Suprapubic skin (tissue), 4 donors: ENCODE measurements at regions not wholly inside any gene's neighbourhood (a gene's known extent, or its start where the extent isn't known, plus 50 kb on each side); places are given as distances from the start of the nearest gene placed in this dataset.

Experiments used
- DNase-seq, 2 donors: peaks; one replicate each; pipeline ENCODE4 v3.0.0-alpha.2; 2019; ENCODE audit warnings: low spot score in 2 of 2
- H3K27ac ChIP-seq: fragments of 200-600 bp; sonication (generic); one replicate; pipeline ENCODE4 v1.5.1; 2019
- H3K27me3 ChIP-seq: fragments of 200-600 bp; sonication (generic); one replicate; pipeline ENCODE4 v1.5.1; 2019
- H3K36me3 ChIP-seq: fragments of 200-600 bp; sonication (generic); one replicate; pipeline ENCODE4 v1.5.1; 2019
- H3K4me1 ChIP-seq: fragments of 200-600 bp; sonication (generic); one replicate; pipeline ENCODE4 v1.5.1; 2019
- H3K4me3 ChIP-seq: fragments of 200-600 bp; sonication (generic); one replicate; pipeline ENCODE4 v1.5.1; 2019; ENCODE audit warnings: mild to moderate bottlenecking
- H3K9me3 ChIP-seq: fragments of 200-600 bp; sonication (generic); one replicate; pipeline ENCODE4 v1.5.1; 2019
- EP300 ChIP-seq: sonication (generic); formaldehyde crosslinking; IDR thresholded peaks from one replicate; pipeline ENCODE4 v1.6.1; 2017; ENCODE audit warnings: antibody characterized with exemption
- POLR2A ChIP-seq, 2 donors: fragments of 450-650 bp; IDR thresholded peaks; one replicate each; pipeline ENCODE4 v1.6.1; 2017; ENCODE audit warnings: antibody characterized with exemption in 2 of 2, mild to moderate bottlenecking in 2 of 2, moderate library complexity in 2 of 2
- POLR2AphosphoS5 ChIP-seq, 3 donors: sonication (generic); formaldehyde crosslinking; IDR thresholded peaks; one replicate each; pipeline ENCODE4 v1.6.1; 2017; ENCODE audit warnings: antibody characterized with exemption in 3 of 3
- WGBS: methylation state at CpG from one replicate; pipeline ENCODE4 v1.1.5; 2018; 5-methylcytosine and 5-hydroxymethylcytosine counted together
- TF ChIP-seq, protein P1 (sequence below), 2 donors: fragments of 200-600 bp in 1 of 2; fragments of 450-650 bp in 1 of 2; sonication (generic) in 1 of 2; IDR thresholded peaks; one replicate each; pipeline ENCODE4 v1.5.1; 2016 to 2019; ENCODE audit warnings: antibody characterized with exemption in 2 of 2, mild to moderate bottlenecking in 1 of 2, moderate library complexity in 1 of 2

DNA sequence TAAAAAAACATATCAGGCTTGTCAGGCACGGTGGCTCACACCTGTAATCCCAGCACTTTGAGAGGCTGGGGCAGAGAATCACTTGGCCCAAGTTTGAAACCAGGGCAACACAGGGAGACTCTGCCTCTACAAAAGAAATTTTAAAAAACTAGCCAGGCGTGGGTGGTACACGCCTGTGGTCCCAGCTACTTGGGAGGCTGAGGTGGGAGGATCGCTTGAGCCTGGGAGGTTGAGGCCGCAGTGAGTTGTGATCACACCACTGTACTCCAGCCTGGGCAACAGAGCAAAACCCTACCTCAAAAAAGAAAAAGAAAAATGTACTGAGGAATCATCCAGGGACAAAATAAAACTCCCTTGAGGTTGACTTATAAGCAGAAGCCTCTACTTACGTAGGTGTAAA is 149.9 kb upstream of the KLF14 start:
- Histone ChIP-seq H3K4me1 (peaks cover 62% of the 10 kb centered on the region), H3K27ac (peak overlapping the region; percentile 41), H3K27me3 (no peaks in the 10 kb centered on the region), H3K9me3 (no peaks in the 10 kb centered on the region), H3K36me3 (peaks cover 55% of the 10 kb centered on the region), H3K4me3 (no peak overlapping the region)
- no peak for DNase-seq
- TF ChIP-seq POLR2AphosphoS5 (IDR thresholded peaks at IDR 0.05): no peak
- 88% methylated on average over 6 of the region's 6 CpGs for WGBS

DNA sequence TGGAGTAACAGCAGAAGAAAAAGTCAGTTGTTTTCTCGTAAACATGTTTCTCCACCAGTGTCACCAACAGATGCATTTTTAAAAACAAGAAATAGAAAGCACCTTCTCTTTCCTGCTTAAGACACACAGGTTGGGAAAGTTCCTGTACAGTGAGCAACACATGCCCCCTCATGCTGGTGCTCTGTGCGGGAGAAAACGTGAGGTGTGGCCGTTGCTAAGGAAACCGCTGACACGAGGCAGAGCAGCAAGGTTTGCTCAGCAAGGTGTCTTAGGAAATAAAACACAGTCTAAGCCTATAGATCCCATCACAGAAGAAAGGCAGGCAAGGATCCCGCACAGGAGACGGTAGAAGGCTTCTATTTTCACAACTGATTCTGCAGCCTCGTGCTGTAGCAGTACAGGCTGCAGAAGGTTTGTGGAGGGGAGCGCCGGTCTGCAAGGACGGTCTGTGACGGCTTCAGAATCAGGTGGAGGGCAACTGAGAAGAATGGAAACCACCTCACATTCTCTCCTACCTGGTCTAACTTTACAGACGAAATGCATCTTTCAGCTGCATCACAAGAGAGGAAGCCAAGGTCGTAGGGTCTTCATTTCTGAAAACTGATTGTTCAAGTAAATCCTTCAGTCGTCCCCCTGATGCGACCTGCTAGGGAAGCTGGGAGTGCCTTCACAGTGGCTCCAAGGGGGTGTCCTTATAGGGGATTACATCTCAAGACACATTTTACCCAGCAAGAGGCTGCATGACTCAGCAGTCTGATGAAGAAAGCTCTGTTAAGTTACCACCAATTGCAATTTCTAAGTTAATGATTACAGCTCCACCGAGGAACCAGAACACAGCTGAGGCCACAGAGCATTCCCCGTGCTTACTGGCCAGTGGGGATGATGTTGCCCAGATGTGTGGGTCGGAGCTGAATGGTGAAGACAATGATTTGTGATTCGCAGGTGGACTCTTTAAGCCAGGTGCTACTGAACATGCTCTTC is 150.7 kb upstream of the KLF14 start:
- no peak overlapping the region for H3K4me3 ChIP-seq
- no peaks in the 10 kb centered on the region for H3K27me3 ChIP-seq
- no peak for TF ChIP-seq POLR2AphosphoS5 (IDR thresholded peaks at IDR 0.05)
- no peak for TF ChIP-seq POLR2A (IDR thresholded peaks at IDR 0.05)
- TF ChIP-seq EP300: no peak
- TF ChIP-seq, protein P1, sequence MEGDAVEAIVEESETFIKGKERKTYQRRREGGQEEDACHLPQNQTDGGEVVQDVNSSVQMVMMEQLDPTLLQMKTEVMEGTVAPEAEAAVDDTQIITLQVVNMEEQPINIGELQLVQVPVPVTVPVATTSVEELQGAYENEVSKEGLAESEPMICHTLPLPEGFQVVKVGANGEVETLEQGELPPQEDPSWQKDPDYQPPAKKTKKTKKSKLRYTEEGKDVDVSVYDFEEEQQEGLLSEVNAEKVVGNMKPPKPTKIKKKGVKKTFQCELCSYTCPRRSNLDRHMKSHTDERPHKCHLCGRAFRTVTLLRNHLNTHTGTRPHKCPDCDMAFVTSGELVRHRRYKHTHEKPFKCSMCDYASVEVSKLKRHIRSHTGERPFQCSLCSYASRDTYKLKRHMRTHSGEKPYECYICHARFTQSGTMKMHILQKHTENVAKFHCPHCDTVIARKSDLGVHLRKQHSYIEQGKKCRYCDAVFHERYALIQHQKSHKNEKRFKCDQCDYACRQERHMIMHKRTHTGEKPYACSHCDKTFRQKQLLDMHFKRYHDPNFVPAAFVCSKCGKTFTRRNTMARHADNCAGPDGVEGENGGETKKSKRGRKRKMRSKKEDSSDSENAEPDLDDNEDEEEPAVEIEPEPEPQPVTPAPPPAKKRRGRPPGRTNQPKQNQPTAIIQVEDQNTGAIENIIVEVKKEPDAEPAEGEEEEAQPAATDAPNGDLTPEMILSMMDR (IDR thresholded peaks at IDR 0.05): no peak
- peaks cover 51% of the 10 kb centered on the region for H3K36me3 ChIP-seq
- no peaks in the 10 kb centered on the region for H3K9me3 ChIP-seq
- WGBS: 65% methylated on average over 21 of the region's 21 CpGs
- DNase-seq: no peak
- peak overlapping the region; percentile 41 for H3K27ac ChIP-seq
- peaks cover 64% of the 10 kb centered on the region for H3K4me1 ChIP-seq

DNA sequence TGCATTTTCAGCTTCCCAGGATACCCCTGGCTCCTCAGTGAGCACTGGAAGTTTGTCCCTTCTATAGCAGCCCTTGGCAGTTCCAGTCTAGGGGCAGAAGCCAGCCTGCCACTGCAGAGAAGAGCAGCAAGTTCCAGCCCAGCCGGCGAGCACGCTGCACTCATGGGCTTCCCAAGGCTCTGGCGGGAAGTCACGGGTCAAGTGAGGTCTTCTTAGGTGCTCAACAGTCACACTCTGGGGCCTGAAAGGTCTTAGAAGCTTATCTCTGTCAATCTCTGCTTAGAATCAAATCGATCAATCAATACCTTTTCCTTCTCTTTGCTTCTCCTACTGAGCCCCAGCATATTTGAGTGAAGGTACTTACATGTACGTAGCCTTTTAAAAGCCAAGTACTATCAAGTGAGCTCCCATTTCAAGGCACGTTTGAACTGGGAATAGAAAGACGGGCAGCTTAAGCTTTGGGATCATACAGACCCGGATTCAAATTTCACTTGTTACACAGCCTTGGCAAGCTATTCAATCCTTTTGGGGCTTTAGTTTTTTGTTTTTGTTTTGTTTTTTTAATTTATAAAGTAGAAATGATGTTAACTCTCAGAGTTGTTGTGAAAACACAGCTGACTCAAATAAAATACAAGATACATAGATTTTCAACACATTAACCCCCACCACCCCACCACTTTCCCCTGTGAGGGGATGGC is 152.6 kb upstream of the KLF14 start:
- Histone ChIP-seq H3K27ac (peak overlapping the region; percentile 42), H3K36me3 (peaks cover 46% of the 10 kb centered on the region), H3K9me3 (no peaks in the 10 kb centered on the region), H3K4me3 (no peak overlapping the region), H3K27me3 (no peaks in the 10 kb centered on the region), H3K4me1 (peaks cover 70% of the 10 kb centered on the region)
- 75% methylated on average over 10 of the region's 10 CpGs for WGBS
- TF ChIP-seq POLR2A (IDR thresholded peaks at IDR 0.05): no peak
- TF ChIP-seq, protein P1 (IDR thresholded peaks at IDR 0.05): no peak
- TF ChIP-seq POLR2AphosphoS5 (IDR thresholded peaks at IDR 0.05): no peak
- no peak for TF ChIP-seq EP300
- DNase-seq: no peak

DNA sequence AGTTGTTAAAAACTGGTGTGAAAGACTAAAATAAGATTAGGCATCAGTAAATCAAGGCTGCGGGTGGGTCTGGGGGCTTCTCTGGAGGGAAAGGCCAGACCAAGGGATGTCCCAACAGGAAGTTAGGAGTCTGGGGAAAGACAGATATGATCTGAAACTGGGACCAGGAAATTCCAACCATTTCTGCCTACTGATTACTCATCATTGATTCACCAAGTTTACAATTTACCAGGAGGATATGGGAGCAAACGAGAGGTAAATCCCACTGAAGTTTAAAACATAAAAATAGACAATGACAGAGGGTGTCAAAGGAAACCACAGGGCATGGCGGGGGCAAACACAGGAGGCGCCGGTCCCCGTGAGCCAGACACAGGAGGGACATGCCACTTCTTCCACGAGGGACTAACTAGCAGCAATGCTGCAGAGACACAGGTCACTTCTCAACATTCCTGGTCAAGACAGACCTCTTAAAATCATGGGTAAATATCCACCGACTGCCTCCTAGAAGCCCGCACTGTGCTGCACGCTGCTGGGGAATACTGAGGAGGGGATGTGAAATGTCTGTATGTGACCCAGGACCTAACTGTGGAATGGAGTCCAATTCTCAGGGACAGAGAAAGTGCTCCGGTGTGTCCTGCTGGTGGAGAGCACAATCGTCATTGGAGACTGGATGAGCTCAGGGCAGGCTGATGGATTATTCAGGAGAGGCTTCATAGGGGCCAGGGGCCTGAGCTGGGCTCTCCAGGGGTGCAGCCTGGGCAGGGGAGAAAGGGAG is 153.4 kb upstream of the KLF14 start:
- DNase-seq: no peak
- Histone ChIP-seq H3K9me3 (no peaks in the 10 kb centered on the region), H3K4me1 (peaks cover 66% of the 10 kb centered on the region), H3K36me3 (peaks cover 38% of the 10 kb centered on the region), H3K27ac (peak overlapping the region; percentile 66), H3K4me3 (no peak overlapping the region), H3K27me3 (no peaks in the 10 kb centered on the region)
- WGBS: 74% methylated on average over 12 of the region's 12 CpGs
- TF ChIP-seq POLR2A (IDR thresholded peaks at IDR 0.05) (no peak), POLR2AphosphoS5 (IDR thresholded peaks at IDR 0.05) (no peak), EP300 (no peak)
- TF ChIP-seq, protein P1 (IDR thresholded peaks at IDR 0.05): no peak

DNA sequence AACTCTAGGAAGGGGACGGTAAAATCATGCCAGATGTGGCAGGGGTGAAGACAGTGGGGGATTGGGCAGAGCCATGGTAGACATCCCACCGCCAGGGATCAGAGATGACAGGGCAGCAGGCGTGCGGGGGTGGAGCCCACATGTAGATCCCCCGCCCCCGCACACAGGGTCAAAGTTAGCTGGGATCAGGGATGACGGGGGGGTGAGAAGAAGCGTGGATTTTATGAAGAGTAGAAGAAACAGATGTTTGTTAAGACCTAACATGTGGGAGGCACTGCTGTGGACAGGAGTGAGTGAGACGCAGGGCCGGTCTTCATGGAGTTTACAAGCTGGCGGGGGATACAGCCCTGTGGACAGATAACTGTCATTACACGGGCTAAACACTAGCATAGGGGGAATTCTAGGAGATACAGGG is 154.0 kb upstream of the KLF14 start:
- no peak for DNase-seq
- H3K9me3 ChIP-seq: no peaks in the 10 kb centered on the region
- TF ChIP-seq POLR2A (IDR thresholded peaks at IDR 0.05): no peak
- TF ChIP-seq, protein P1 (IDR thresholded peaks at IDR 0.05): no peak
- no peak for TF ChIP-seq EP300
- 84% methylated on average over 12 of the region's 12 CpGs for WGBS
- H3K27me3 ChIP-seq: no peaks in the 10 kb centered on the region
- H3K4me1 ChIP-seq: peaks cover 72% of the 10 kb centered on the region
- peaks cover 32% of the 10 kb centered on the region for H3K36me3 ChIP-seq
- peak overlapping the region; percentile 66 for H3K27ac ChIP-seq
- no peak overlapping the region for H3K4me3 ChIP-seq
